ENCODE measurements at regions not wholly inside any gene's neighbourhood (a gene's known extent, or its start where the extent isn't known, plus 50 kb on each side); places are given as distances from the start of the nearest gene placed in this dataset.

DNA sequence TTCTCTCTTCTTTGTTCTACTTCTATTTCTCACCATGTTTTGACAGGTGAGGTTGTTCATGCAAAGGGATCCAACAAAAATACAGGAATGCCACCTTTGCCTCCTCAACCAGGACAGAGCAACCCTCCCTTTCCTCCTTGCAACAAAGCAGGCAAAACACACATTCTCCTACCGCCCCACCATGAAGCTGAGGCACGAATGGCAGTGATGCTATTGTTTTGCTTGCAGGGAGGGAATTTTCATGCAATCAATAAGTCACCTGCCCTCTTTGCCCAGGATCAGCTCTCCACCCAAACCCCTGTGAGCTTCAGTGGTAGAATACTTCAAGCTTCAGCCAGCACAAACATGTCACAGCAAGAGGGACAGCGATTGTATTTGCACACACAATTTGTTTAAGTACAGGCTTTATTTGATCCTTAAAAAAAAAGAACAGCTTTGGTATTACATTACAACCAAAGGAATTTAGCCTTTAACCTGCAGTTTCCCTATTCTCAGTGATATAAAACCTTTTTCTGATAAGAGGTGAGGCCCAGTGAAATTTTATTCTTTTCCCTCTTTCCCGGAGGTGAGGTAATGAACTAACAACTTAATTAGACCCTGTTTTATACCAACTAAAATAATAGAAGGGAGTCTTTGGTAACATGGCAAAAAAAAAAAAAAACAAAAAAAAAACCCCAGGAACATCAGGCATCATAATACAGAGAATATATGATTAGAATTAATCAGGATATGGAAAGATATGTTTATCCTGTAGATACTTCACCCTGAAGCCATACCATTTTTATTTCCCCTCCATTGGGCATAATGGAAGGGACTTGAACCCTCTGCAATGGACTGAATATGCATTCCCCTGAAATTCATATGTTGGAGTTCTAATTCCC lies 87.0 kb upstream of the EEA1 start:
- DNase-seq: no peak

DNA sequence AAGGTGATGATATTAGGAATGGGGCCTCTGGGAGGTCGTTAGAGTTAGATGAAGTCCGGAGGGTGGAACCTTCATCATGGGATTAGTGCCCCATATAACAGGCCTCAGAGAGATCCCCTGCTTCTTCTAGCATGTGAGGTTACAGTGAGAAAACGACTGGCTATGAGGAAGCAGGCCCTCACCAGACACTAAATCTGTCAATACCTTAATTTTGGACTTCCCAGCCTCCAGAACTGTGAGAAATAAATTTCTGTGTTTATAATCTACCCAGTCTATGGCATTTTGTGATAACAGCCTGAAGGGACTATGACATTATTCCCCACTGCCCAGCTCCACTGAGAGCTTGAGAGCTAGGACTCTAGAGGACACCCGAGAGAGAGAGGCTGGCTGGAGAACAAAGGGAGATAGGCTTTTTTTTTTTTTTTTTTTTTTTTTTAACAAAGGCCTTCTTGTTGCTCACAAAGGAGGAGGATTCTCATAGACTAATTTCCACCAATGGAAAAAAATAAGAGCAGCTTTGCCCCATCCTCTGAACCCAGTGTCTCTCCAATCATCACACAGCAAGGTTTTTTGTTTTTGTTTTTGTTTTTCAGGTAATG lies 87.8 kb upstream of the EEA1 start:
- no peak for DNase-seq

GRCh38 chr12:93018610-93019009 lies 89.5 kb upstream of the EEA1 start:
- no peak for DNase-seq

- no peak for DNase-seq
These were observed 90.3 kb upstream of the EEA1 start for GRCh38 chr12:93019212-93019927.

GRCh38 chr12:93019975-93020630 lies 91.0 kb upstream of the EEA1 start:
- no peak for DNase-seq

- DNase-seq: no peak
These were observed 91.8 kb upstream of the EEA1 start for GRCh38 chr12:93020631-93021597.

GRCh38 chr12:93022603-93023340 lies 93.7 kb upstream of the EEA1 start:
- DNase-seq: no peak

DNA sequence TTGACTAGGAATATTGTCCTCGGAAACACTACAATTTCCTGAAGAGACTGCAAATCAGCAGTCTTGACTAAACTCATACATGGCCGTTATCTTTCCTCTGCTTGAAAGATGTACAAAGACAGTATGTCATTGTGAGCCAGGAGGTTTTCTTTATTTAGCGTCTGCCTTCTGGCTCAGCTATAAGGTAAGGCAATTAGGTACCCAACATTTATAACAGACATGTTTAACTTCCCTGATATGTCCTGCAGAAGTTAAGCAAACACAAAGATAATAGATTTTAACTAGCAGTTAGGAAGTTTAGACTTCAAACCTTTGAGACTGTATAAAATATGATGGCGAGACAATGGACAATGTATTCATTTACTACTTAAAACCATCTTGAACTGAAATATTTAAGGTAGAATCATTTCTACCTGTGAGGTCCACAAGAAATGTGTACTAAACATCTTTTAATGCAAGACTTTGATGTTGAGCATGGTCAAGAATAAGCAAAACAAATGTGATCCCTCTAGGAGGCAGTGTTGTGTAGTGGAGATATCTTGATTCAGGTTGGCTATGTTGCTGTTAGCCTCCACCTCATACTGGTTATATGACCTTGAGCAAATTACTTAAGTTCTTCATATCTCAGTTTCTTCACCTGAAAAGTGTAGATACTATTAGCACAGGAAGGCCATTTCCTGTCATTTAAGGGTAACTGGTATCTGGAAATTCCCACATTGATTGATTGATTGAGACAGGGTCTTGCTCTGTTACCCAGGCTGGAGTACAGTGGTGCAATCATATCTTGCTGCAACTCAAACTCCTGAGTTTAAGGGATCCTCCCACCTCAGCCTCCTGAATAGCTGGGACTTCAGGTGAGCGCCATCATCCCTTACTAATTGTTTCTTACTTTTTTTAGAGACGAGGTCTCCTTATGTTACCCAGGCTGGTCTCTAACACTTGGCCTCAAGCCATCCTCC lies 96.3 kb upstream of the EEA1 start:
- no peak for DNase-seq

DNA sequence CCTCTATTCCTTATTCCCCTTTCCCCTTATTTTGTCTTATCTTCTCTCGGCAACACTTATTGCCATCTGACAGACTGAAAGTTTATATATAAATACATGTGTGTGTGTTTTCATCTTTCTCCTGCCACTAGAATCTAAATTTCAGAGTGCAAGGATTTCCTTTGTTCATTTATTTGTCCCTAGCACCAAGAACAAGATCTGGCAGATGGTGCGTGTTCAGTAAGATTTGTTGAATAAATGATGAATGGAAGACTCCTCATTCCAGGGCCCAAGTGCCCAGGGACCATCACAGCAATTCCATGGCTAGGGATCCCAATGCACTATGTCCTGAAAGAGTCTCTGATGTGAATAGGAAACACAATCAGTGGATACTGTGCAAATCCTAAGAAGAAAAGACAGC lies 97.9 kb upstream of the EEA1 start:
- DNase-seq: no peak

DNA sequence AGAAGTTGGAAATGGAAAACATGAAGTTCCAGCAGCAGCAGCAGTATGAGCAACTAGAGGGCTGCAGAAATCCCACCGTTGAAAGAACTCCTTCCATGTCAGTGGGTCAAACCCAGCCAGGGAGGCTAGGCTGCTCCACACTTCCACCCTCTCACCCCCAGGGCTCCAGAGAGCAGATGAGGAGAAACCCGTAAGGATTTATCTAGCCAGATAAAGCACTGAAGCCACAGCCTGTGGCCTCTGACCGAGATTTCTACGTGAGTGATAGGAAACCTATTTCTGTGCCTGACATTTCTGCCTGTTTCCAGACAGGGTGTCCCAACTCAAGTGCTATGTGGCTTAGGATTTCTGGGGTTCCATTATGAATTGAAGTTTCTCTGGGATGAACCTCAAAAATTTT lies 100.0 kb upstream of the EEA1 start:
- no peak for DNase-seq

GRCh38 chr12:93031028-93031427 lies 101.9 kb upstream of the EEA1 start:
- no peak for DNase-seq

DNA sequence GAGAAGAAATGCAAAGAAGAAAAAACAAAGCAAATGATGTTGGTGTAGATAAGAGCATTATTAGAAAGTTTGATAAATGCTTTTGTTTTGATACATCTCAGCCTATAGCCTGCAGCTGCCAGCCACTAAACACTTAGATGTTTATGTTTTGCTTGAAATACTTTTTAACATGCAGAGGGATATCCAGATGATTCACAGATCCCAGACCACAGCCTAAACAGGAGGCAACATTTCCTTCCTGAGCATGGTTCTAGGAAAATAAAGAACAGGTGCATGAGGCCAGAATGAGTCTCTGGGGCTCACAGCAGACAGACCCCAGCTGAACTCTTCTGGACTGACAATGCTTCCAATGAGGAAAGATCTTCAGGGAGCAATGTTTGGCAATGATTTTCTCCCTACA lies 103.7 kb upstream of the EEA1 start:
- DNase-seq: no peak

- DNase-seq: no peak
These were observed 104.9 kb upstream of the EEA1 start for GRCh38 chr12:93033948-93034347.

GRCh38 chr12:93039062-93039461 lies 110.0 kb upstream of the EEA1 start:
- no peak for DNase-seq

DNA sequence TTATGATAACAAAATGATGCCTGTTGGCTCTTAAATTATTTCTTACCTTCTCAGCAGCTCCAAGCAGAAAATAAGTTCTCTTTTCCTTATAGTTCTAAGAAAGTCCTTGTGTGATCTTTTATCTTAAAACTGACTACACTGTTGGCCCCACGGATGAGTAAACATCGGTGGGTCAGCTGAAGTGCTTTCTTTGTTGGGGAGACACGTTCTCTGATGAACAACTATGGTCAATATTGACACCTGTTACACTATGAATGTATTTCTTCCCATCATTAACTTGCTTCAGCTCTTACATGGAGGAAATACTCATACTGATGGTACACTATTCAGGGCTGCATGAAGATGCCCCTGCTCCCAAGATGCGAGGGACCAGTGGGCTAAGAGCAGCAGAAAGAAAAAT lies 110.8 kb upstream of the EEA1 start:
- no peak for DNase-seq

DNA sequence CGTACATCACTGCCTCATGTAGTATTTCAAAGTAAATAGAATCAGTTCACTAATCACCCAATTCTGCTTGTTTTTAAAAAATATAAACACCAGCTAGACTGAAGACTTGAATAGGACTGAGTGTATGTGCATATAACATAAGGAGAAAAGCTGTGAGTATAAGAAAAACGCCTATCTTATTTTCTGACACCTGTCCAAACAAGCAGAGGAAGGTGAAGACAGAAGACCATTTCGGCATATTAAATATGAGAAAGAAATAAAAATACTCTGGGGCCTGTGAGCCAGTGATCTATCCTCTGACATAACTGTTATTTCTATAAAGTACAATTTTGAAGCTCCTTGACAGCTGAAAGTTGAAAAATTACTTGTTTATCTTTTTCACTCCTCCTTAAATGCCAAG lies 111.3 kb upstream of the EEA1 start:
- DNase-seq: no peak

DNA sequence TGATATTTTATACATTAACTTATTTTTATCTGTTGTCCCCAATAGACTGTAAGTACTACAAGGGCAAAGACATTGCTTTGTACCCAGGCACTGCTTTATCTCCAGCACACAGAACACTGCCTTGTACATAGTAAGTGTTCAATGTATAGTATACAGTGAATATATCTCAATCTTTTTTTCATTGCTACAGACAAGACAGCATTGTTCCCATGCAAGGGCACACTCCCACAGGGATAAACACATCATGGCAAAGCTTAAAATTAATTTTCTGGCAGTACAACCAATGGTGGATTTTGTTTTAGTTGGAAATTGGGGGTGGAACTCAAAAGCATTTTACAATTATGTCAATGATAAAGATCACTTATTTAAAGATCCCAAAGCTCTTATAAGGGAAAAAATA lies 112.3 kb upstream of the EEA1 start:
- no peak for DNase-seq

GRCh38 chr12:93042283-93042682 lies 113.2 kb upstream of the EEA1 start:
- no peak for DNase-seq

DNA sequence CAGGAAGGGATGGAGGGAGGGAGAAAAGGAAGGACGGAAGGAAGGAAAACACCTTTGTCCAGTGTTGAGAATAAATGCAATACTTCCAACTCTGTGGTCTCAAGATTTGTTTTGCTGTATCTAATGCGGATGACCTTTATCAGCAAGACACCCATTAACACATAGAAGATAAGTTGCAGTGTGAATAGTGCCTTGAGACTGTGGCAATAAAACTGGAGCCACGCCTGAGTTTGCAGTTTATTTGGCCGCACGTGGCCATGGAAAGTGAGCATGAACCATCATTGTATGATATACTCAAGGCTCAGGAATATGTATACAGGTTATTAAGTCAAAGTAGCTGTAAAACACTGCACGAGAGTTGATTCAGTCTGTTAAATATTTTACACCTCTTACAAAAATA lies 113.6 kb upstream of the EEA1 start:
- no peak for DNase-seq

GRCh38 chr12:93043192-93043876 lies 114.2 kb upstream of the EEA1 start:
- no peak for DNase-seq

Measured in activated naive CD4-positive, alpha-beta T cell treated with Interleukin-2 at 50 U/mL for 16 hours (primary cell).